ENCODE measurements at regions not wholly inside any gene's neighbourhood (a gene's known extent, or its start where the extent isn't known, plus 50 kb on each side); places are given as distances from the start of the nearest gene placed in this dataset.

DNA sequence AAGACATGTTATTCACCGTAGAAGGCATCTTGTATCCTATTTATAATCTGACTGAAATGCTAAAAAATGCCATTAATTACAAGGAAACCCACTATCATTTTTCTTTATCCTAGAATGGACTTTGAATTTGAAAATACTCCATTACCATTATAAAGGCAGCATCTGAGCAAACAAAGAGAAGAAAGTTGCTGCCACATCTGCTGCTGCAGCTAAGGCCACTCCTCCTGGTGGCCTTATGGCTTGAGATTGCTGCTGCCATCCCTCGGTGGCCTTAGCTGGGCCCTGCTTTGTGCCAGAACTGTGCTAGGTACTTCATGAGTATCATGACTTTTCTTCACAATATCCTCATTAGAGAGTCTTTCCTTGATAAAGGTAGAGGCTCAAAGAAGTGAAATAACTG lies 1210.1 kb upstream of the TENM4 start:
- Histone ChIP-seq H3K9me3 (ENCODE audit: control insufficient read depth, low read length) (no peaks in the 10 kb centered on the region), H3K36me3 (ENCODE audit: control insufficient read depth, insufficient read depth, low read length) (no peaks in the 10 kb centered on the region), H3K4me1 (ENCODE audit: control insufficient read depth, insufficient read depth, low read length) (no peaks in the 10 kb centered on the region), H3K4me3 (ENCODE audit: low read length) (no peak overlapping the region), H3K9ac (ENCODE audit: low read length) (no peak overlapping the region), H3K27me3 (ENCODE audit: control insufficient read depth, insufficient read depth, low read length) (no peaks in the 10 kb centered on the region)

DNA sequence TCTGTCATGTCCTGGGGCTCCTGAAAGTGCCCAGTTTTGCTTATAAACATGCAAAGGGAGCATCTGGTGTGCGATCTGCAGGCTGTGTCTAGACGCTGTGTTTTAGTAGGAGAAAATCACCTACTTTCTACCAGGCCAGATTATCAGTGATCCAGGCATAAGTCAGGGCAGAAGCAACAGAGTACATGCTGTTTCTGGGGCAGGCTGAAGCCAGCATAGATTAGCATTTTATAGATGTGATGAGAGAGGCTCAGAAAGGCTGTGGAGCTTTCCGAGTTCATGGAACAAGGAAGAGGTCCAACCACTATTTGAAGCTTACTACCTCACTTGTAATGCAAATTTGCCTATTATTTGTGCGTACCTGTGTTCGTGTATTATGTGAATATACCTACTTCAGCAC lies 1208.4 kb upstream of the TENM4 start:
- no peaks in the 10 kb centered on the region for H3K4me1 ChIP-seq (ENCODE audit: control insufficient read depth, insufficient read depth, low read length)
- H3K9ac ChIP-seq (ENCODE audit: low read length), result no peak overlapping the region

DNA sequence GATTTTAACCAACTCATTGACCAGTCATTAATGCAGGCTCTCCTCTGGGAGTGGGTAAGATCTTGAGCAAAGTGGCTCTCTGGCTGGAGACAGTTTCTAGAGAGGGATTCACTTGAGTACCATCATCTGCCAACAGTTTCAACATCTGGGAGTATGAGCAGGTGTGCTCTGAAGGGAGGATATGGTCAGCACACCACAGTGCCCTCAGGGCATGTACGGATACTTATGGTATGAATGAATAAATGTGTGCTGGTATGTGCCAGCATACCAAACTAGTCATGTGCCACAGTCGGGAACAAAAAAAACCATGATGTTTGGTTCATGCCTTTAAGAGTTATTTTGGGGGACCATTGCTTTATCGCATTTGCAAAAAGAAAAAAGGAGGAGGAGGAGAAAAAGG lies 1197.5 kb upstream of the TENM4 start:
- Histone ChIP-seq H3K9me3 (ENCODE audit: control insufficient read depth, low read length) (no peaks in the 10 kb centered on the region), H3K4me3 (ENCODE audit: low read length) (no peak overlapping the region), H3K9ac (ENCODE audit: low read length) (no peak overlapping the region), H3K36me3 (ENCODE audit: control insufficient read depth, insufficient read depth, low read length) (no peaks in the 10 kb centered on the region), H3K27me3 (ENCODE audit: control insufficient read depth, insufficient read depth, low read length) (no peaks in the 10 kb centered on the region), H3K4me1 (ENCODE audit: control insufficient read depth, insufficient read depth, low read length) (no peaks in the 10 kb centered on the region)

More for the DNA sequence above, 1208.4 kb upstream of the TENM4 start:
- Histone ChIP-seq H3K27me3 (ENCODE audit: control insufficient read depth, insufficient read depth, low read length) (no peaks in the 10 kb centered on the region), H3K36me3 (ENCODE audit: control insufficient read depth, insufficient read depth, low read length) (no peaks in the 10 kb centered on the region), H3K9me3 (ENCODE audit: control insufficient read depth, low read length) (no peaks in the 10 kb centered on the region), H3K4me3 (ENCODE audit: low read length) (no peak overlapping the region)

DNA sequence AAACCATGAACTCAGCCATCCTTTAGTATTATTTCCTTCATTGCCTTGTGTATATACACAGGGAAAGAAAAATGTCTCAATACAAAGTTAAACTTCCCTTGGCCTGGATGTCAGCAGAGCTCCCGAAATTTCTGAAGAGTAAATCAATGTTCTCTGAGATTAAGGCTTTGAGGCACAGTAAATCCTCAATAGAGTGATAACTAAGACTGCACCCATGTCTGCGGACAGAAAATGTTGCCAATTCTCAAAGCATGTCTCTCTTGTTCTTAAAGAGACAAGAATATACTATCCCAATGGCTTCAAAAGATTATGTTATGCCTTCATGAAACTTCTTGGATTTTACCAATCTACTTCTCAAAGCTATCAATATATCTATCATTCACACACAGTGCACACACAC lies 1196.7 kb upstream of the TENM4 start:
- Histone ChIP-seq H3K9me3 (ENCODE audit: control insufficient read depth, low read length) (no peaks in the 10 kb centered on the region), H3K27me3 (ENCODE audit: control insufficient read depth, insufficient read depth, low read length) (no peaks in the 10 kb centered on the region), H3K4me3 (ENCODE audit: low read length) (no peak overlapping the region), H3K9ac (ENCODE audit: low read length) (no peak overlapping the region), H3K36me3 (ENCODE audit: control insufficient read depth, insufficient read depth, low read length) (no peaks in the 10 kb centered on the region), H3K4me1 (ENCODE audit: control insufficient read depth, insufficient read depth, low read length) (no peaks in the 10 kb centered on the region)

DNA sequence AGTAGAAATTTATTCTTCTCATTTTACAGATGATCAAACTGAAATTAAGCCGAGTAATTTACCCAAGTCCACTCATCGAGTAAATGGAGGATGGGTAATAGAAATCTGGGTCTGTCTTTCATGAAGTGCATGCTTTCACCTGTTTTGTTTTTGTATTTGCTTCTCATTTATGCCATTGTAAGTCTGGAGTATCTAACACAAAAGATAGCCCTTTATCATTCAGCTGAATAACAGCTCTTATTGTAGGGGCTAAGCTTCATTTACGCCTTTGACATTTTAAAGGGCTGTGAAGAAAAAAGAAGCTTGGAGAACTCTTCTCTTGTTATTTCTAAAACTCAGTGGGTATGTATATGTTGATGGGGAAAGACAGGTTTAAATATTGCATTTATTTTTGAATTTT lies 1196.2 kb upstream of the TENM4 start:
- Histone ChIP-seq H3K4me3 (ENCODE audit: low read length) (no peak overlapping the region), H3K9ac (ENCODE audit: low read length) (no peak overlapping the region), H3K27me3 (ENCODE audit: control insufficient read depth, insufficient read depth, low read length) (no peaks in the 10 kb centered on the region), H3K36me3 (ENCODE audit: control insufficient read depth, insufficient read depth, low read length) (no peaks in the 10 kb centered on the region), H3K9me3 (ENCODE audit: control insufficient read depth, low read length) (no peaks in the 10 kb centered on the region), H3K4me1 (ENCODE audit: control insufficient read depth, insufficient read depth, low read length) (no peaks in the 10 kb centered on the region)

DNA sequence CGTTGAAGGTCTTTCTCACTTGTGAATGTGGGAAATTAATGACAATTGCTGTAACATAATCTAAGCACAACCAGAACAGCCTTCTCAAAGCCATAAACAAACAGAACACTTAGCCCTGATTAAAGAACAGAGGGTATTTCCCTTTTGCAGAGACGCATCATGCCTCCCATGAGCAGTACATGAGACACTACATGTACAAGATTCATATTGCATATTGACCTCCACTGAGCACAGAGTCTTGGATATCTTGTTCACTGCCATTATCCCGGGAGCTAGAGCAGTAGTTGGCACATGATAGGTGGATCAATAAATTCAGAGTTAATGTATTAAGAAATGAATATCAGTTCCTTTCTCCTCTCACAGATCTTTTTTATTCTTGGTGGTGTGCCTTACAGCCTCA lies 1194.3 kb upstream of the TENM4 start:
- H3K4me1 ChIP-seq (ENCODE audit: control insufficient read depth, insufficient read depth, low read length), result no peaks in the 10 kb centered on the region
- no peaks in the 10 kb centered on the region for H3K27me3 ChIP-seq (ENCODE audit: control insufficient read depth, insufficient read depth, low read length)
- H3K9ac ChIP-seq (ENCODE audit: low read length), result no peak overlapping the region
- H3K36me3 ChIP-seq (ENCODE audit: control insufficient read depth, insufficient read depth, low read length), result no peaks in the 10 kb centered on the region
- no peaks in the 10 kb centered on the region for H3K9me3 ChIP-seq (ENCODE audit: control insufficient read depth, low read length)
- H3K4me3 ChIP-seq (ENCODE audit: low read length), result no peak overlapping the region

DNA sequence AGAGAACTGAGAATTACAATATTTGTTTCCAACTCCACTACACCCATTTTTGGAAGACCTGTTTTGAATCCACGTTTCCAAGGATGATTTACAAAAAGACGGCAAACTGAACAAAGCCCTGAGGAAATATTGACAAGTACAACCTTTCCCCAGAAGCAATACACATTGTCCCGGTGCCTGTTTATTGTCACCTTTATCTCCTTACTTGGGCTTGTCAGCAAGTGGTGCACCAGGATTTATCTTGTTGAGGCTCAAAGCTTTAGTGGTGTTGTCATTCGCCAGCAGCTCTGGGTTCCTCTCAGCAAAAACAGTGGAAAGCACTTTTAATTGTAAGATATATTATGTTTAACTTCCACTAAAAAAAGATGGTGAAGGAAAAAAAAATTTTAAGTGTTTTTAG lies 1191.9 kb upstream of the TENM4 start:
- no peaks in the 10 kb centered on the region for H3K27me3 ChIP-seq (ENCODE audit: control insufficient read depth, insufficient read depth, low read length)
- H3K36me3 ChIP-seq (ENCODE audit: control insufficient read depth, insufficient read depth, low read length), result no peaks in the 10 kb centered on the region
- H3K9me3 ChIP-seq (ENCODE audit: control insufficient read depth, low read length), result no peaks in the 10 kb centered on the region
- no peaks in the 10 kb centered on the region for H3K4me1 ChIP-seq (ENCODE audit: control insufficient read depth, insufficient read depth, low read length)
- no peak overlapping the region for H3K9ac ChIP-seq (ENCODE audit: low read length)
- H3K4me3 ChIP-seq (ENCODE audit: low read length), result no peak overlapping the region

DNA sequence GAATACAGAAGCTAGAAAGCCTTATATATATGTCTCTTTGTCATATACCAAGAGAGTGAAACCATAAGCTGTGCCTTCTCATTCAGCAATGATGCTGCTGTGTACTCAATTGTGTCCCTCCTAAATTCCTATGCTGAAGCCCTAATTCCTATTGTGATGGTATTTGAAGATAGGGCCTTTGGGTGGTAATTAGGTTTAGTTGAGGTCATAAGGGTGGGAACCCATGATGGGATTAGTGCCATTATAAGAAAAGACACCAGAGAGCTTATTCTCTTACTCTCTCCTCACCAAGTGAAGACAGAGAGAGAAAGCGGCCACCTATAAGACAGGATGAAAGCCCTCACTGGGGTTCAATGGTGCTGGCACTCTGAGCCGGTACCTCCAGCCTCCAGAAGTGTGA lies 1191.3 kb upstream of the TENM4 start:
- H3K4me3 ChIP-seq (ENCODE audit: low read length), result no peak overlapping the region

DNA sequence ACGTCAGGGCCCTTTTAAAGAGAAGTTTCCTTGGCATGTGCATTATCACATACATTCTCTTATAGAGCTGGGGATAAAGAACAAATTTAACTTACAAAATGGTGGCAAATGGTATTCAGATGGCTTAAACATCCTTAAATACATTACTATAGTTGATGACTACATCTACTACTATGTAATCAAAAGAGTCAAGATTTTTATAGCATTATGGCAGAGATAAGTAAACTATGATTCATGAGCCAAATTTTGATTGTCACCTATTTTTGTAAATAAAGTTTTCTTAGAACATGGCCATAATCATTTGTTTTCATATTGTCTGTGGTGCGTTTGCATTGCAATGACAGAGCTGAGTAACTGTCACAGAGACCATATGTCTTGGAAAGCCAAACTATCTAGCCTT lies 1188.6 kb upstream of the TENM4 start:
- no peaks in the 10 kb centered on the region for H3K9me3 ChIP-seq (ENCODE audit: control insufficient read depth, low read length)
- no peak overlapping the region for H3K9ac ChIP-seq (ENCODE audit: low read length)
- H3K4me1 ChIP-seq (ENCODE audit: control insufficient read depth, insufficient read depth, low read length), result no peaks in the 10 kb centered on the region
- no peaks in the 10 kb centered on the region for H3K27me3 ChIP-seq (ENCODE audit: control insufficient read depth, insufficient read depth, low read length)
- H3K36me3 ChIP-seq (ENCODE audit: control insufficient read depth, insufficient read depth, low read length), result no peaks in the 10 kb centered on the region
- H3K4me3 ChIP-seq (ENCODE audit: low read length), result no peak overlapping the region

More for the DNA sequence above, 1191.3 kb upstream of the TENM4 start:
- no peaks in the 10 kb centered on the region for H3K4me1 ChIP-seq (ENCODE audit: control insufficient read depth, insufficient read depth, low read length)
- no peaks in the 10 kb centered on the region for H3K36me3 ChIP-seq (ENCODE audit: control insufficient read depth, insufficient read depth, low read length)
- no peaks in the 10 kb centered on the region for H3K9me3 ChIP-seq (ENCODE audit: control insufficient read depth, low read length)
- no peak overlapping the region for H3K9ac ChIP-seq (ENCODE audit: low read length)
- H3K27me3 ChIP-seq (ENCODE audit: control insufficient read depth, insufficient read depth, low read length), result no peaks in the 10 kb centered on the region

DNA sequence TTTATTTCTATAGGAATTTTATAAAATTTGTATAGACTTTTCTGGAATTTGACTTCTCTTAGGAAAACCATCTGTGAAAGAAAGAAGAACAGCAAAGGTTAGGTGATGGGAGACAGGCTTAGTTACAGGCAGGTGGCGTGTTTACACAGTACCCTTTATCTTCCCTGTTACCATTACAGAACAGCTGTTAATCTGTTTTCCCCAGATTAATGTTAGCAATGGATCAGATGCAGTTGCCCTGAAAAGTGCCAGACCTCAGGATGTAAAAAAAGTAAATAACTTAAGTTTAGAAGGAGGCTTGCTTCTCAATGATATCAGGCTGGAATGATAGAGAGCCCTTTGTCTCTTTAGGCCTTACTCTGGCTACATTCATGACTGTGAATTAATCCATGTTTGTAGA lies 1186.5 kb upstream of the TENM4 start:
- Histone ChIP-seq H3K27me3 (ENCODE audit: control insufficient read depth, insufficient read depth, low read length) (no peaks in the 10 kb centered on the region), H3K36me3 (ENCODE audit: control insufficient read depth, insufficient read depth, low read length) (no peaks in the 10 kb centered on the region), H3K4me3 (ENCODE audit: low read length) (no peak overlapping the region), H3K9ac (ENCODE audit: low read length) (no peak overlapping the region), H3K9me3 (ENCODE audit: control insufficient read depth, low read length) (no peaks in the 10 kb centered on the region), H3K4me1 (ENCODE audit: control insufficient read depth, insufficient read depth, low read length) (no peaks in the 10 kb centered on the region)

DNA sequence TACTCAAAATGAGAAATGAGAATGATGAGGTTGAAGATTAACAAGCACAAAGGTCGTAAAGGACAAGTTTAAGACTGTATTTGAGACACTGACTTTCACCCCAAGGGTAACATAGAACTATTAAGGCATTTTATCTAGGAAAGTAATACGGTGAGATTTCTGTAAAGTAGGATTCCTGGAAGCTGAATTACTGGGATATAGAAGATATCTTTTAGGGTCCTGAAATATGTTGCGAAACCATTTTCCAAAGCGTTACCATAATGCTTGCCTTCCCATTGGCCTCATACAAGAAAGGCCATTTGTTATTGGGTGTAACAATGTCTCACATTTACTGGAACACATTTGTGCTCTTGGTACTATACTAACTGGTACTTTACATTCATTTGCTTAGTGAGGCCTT lies 1185.9 kb upstream of the TENM4 start:
- Histone ChIP-seq H3K9ac (ENCODE audit: low read length) (no peak overlapping the region), H3K36me3 (ENCODE audit: control insufficient read depth, insufficient read depth, low read length) (no peaks in the 10 kb centered on the region), H3K27me3 (ENCODE audit: control insufficient read depth, insufficient read depth, low read length) (no peaks in the 10 kb centered on the region), H3K4me3 (ENCODE audit: low read length) (no peak overlapping the region), H3K9me3 (ENCODE audit: control insufficient read depth, low read length) (no peaks in the 10 kb centered on the region), H3K4me1 (ENCODE audit: control insufficient read depth, insufficient read depth, low read length) (no peaks in the 10 kb centered on the region)

DNA sequence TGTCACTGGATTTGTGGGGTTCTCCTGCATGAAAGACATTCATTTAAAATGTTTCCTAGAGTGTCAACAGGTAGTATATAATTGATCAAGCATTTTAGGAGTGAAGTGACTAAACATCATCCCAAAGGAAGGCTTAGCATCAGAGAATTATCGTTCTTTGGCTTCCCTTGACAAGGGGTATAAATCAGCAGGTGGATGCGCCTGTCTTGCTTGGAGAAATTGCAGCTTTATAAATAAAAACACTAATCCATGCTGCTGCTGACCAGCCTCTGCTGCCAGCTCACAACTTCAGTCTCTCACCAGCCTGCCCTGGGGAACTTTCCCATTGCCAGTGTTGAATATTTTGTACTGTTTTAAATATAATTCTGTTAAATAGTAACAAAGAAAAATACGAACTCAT lies 1184.7 kb upstream of the TENM4 start:
- no peaks in the 10 kb centered on the region for H3K9me3 ChIP-seq (ENCODE audit: control insufficient read depth, low read length)
- H3K4me3 ChIP-seq (ENCODE audit: low read length), result no peak overlapping the region
- no peak overlapping the region for H3K9ac ChIP-seq (ENCODE audit: low read length)
- no peaks in the 10 kb centered on the region for H3K36me3 ChIP-seq (ENCODE audit: control insufficient read depth, insufficient read depth, low read length)
- H3K4me1 ChIP-seq (ENCODE audit: control insufficient read depth, insufficient read depth, low read length), result no peaks in the 10 kb centered on the region
- H3K27me3 ChIP-seq (ENCODE audit: control insufficient read depth, insufficient read depth, low read length), result no peaks in the 10 kb centered on the region

DNA sequence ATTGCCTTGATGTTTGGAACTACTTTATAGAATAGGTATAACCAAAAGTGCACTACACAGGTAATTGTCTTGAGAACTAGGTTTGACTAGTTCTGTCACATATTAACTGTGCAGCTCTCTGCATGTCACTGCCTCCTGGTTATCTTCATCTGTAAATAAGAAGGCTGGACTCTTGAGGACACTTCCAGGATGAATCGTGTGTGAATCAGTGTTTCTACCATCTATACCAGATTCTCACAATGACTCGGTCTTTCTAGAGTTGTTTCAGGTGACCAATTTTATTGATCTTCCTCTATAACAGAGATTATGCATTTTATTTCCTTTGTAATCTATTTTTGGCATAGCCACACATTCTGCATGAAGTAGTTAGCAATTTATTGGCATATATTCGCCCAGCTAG lies 1181.0 kb upstream of the TENM4 start:
- Histone ChIP-seq H3K27me3 (ENCODE audit: control insufficient read depth, insufficient read depth, low read length) (no peaks in the 10 kb centered on the region), H3K9me3 (ENCODE audit: control insufficient read depth, low read length) (no peaks in the 10 kb centered on the region), H3K4me3 (ENCODE audit: low read length) (no peak overlapping the region), H3K9ac (ENCODE audit: low read length) (no peak overlapping the region), H3K36me3 (ENCODE audit: control insufficient read depth, insufficient read depth, low read length) (no peaks in the 10 kb centered on the region), H3K4me1 (ENCODE audit: control insufficient read depth, insufficient read depth, low read length) (no peaks in the 10 kb centered on the region)
